Erythroblast (primary cell): ENCODE measurements at regions not wholly inside any gene's neighbourhood (a gene's known extent, or its start where the extent isn't known, plus 50 kb on each side); places are given as distances from the start of the nearest gene placed in this dataset.

Experiments
- GATA1 ChIP-seq: IDR thresholded peaks from 2 replicates; pipeline ENCODE4 v1.6.1; 2011; ENCODE audit warnings: low read depth, mild to moderate bottlenecking, control low read depth, low read length, moderate library complexity
- POLR2A ChIP-seq: IDR thresholded peaks from 2 replicates; pipeline ENCODE4 v1.6.1; 2011; ENCODE audit warnings: mild to moderate bottlenecking, low read length

GRCh38 chr1:214739621-214740238 lies 136.7 kb downstream of the CENPF start:
- TF ChIP-seq POLR2A (no peak), GATA1 (no peak)
